Upper lobe of left lung (tissue), 4 donors: ENCODE measurements at regions not wholly inside any gene's neighbourhood (a gene's known extent, or its start where the extent isn't known, plus 50 kb on each side); places are given as distances from the start of the nearest gene placed in this dataset.

Experiments
- CTCF ChIP-seq, 6 experiments: fragments of 450-650 bp in 4 of 6; fragments of 200-600 bp in 2 of 6; sonication (generic) in 2 of 6; IDR thresholded peaks; one replicate each; pipeline ENCODE4 v1.5.1; 2016 to 2019; ENCODE audit warnings: antibody characterized with exemption in 6 of 6
- EP300 ChIP-seq, 4 donors: sonication (generic); formaldehyde crosslinking; IDR thresholded peaks; one replicate each; pipeline ENCODE4 v1.5.1; 2017; ENCODE audit warnings: antibody characterized with exemption in 4 of 4, control low read depth in 2 of 4
- POLR2A ChIP-seq, 4 donors: fragments of 450-650 bp; IDR thresholded peaks; one replicate each; pipeline ENCODE4 v1.5.1; 2016 to 2017; ENCODE audit warnings: antibody characterized with exemption in 4 of 4, mild to moderate bottlenecking in 2 of 4

DNA sequence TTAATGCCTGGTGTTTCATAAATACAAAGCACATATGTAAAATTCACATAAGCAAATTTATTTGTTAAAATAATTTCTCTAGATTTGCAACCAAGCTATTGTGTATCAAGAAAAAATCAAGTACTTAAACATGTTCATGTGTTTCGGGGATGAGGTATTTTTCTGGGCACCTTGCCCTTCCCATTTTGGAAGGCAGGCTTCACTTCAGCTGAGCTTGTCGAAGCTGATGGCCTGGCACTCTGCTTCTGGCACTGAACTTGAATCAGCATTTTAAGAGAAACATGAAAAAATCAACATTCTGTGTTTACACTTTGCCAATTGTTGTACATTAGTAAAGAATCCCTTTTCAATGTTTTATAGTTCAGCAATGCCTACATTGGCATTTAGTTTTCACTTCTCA is 179.1 kb upstream of the STEAP4 start:
- TF ChIP-seq CTCF (IDR thresholded peaks at IDR 0.05) = no peak
- no peak for TF ChIP-seq POLR2A (IDR thresholded peaks at IDR 0.05)
- TF ChIP-seq EP300 (IDR thresholded peaks at IDR 0.05) = no peak
